Left ventricle myocardium inferior (tissue), 1 donor: ENCODE measurements at regions not wholly inside any gene's neighbourhood (a gene's known extent, or its start where the extent isn't known, plus 50 kb on each side); places are given as distances from the start of the nearest gene placed in this dataset.
A peak's percentile ranks its signal among the peaks of the same experiment; 100 is the strongest.

Source experiments
- DNase-seq: peaks from one replicate; pipeline ENCODE4 v3.0.0-alpha.2; 2020
- H3K27ac ChIP-seq: fragments of 200-600 bp; replicated peaks from 2 replicates; pipeline ENCODE4 v1.8.0; 2021
- H3K27me3 ChIP-seq: fragments of 200-600 bp; 2 replicates; pipeline ENCODE4 v1.8.0; 2021; ENCODE audit warnings: low read depth
- H3K36me3 ChIP-seq: fragments of 200-600 bp; 2 replicates; pipeline ENCODE4 v1.8.0; 2021
- H3K4me1 ChIP-seq: fragments of 200-600 bp; 2 replicates; pipeline ENCODE4 v1.8.0; 2021
- H3K4me3 ChIP-seq: fragments of 200-600 bp; 2 replicates; pipeline ENCODE4 v1.8.0; 2021; ENCODE audit warnings: mild to moderate bottlenecking, moderate library complexity
- H3K9me3 ChIP-seq: fragments of 200-600 bp; replicated peaks from 2 replicates; pipeline ENCODE4 v1.8.0; 2021
- CTCF ChIP-seq: fragments of 200-600 bp; IDR thresholded peaks from 2 replicates; pipeline ENCODE4 v1.8.0; 2021; ENCODE audit warnings: antibody characterized with exemption, mild to moderate bottlenecking, borderline replicate concordance
- intact Hi-C: fragments of 100-400 bp; cut with micrococcal nuclease; formaldehyde crosslinking; loops from one replicate; pipeline ENCODE4 v1.11.0; 2022
- donor health status: DM: no; HTN: yes; CAD: no; lungs with severe emphysema.

- intact Hi-C loops: no loop called here
- H3K27ac ChIP-seq: no peak overlapping the region
- H3K4me1 ChIP-seq: peaks cover 22% of the 10 kb centered on the region
- no peak for TF ChIP-seq CTCF
- H3K27me3 ChIP-seq: no peaks in the 10 kb centered on the region
- no peaks in the 10 kb centered on the region for H3K36me3 ChIP-seq
- no peak overlapping the region for H3K4me3 ChIP-seq
- no peak for DNase-seq
- H3K9me3 ChIP-seq: no peaks in the 10 kb centered on the region
Observed at GRCh38 chr6:138567052-138567451, 67.8 kb upstream of the NHSL1 start.

GRCh38 chr6:138568997-138569396 lies 69.7 kb upstream of the NHSL1 start:
- intact Hi-C loops: no loop called here
- no peak for DNase-seq
- Histone ChIP-seq H3K9me3 (no peaks in the 10 kb centered on the region), H3K4me3 (no peak overlapping the region), H3K4me1 (peaks cover 27% of the 10 kb centered on the region), H3K27ac (no peak overlapping the region), H3K27me3 (no peaks in the 10 kb centered on the region), H3K36me3 (no peaks in the 10 kb centered on the region)
- TF ChIP-seq CTCF: no peak

- DNase-seq: no peak
- Histone ChIP-seq H3K27ac (no peak overlapping the region), H3K27me3 (no peaks in the 10 kb centered on the region), H3K4me1 (peaks cover 27% of the 10 kb centered on the region), H3K9me3 (no peaks in the 10 kb centered on the region), H3K4me3 (peak overlapping the region; percentile 67), H3K36me3 (no peaks in the 10 kb centered on the region)
- no peak for TF ChIP-seq CTCF
- intact Hi-C loops: no loop called here
Observed at GRCh38 chr6:138569554-138569953, 70.3 kb upstream of the NHSL1 start.

GRCh38 chr6:138569970-138570724 lies 70.9 kb upstream of the NHSL1 start:
- Histone ChIP-seq H3K27ac (peak overlapping the region; percentile 86), H3K4me3 (peak overlapping the region; percentile 67), H3K27me3 (no peaks in the 10 kb centered on the region), H3K4me1 (peaks cover 27% of the 10 kb centered on the region), H3K36me3 (no peaks in the 10 kb centered on the region), H3K9me3 (no peaks in the 10 kb centered on the region)
- DNase-seq: no peak
- intact Hi-C loops: no loop called here
- TF ChIP-seq CTCF: no peak

GRCh38 chr6:138570725-138571029 lies 71.4 kb upstream of the NHSL1 start:
- Histone ChIP-seq H3K27me3 (no peaks in the 10 kb centered on the region), H3K4me3 (peak overlapping the region; percentile 67), H3K9me3 (no peaks in the 10 kb centered on the region), H3K27ac (peak overlapping the region; percentile 86), H3K36me3 (no peaks in the 10 kb centered on the region), H3K4me1 (peaks cover 27% of the 10 kb centered on the region)
- no peak for TF ChIP-seq CTCF
- intact Hi-C loops: no loop called here
- DNase-seq: no peak
